Kidney glomerular epithelial cell (primary cell): ENCODE measurements at regions not wholly inside any gene's neighbourhood (a gene's known extent, or its start where the extent isn't known, plus 50 kb on each side); places are given as distances from the start of the nearest gene placed in this dataset.
A peak's percentile ranks its signal among the peaks of the same experiment; 100 is the strongest.
"Not testable (repeated sequence)": the region's sequence is repeated elsewhere in the genome, so short reads cannot be mapped to it uniquely, and the experiment has no call there.

Experiments
- DNase-seq: peaks from one replicate; lab custom pipeline; 2025; lab: John Stamatoyannopoulos, UW

GRCh38 chr11:70549386-70549785 lies 151.1 kb downstream of the CTTN start:
- DNase-seq = no peak

DNA sequence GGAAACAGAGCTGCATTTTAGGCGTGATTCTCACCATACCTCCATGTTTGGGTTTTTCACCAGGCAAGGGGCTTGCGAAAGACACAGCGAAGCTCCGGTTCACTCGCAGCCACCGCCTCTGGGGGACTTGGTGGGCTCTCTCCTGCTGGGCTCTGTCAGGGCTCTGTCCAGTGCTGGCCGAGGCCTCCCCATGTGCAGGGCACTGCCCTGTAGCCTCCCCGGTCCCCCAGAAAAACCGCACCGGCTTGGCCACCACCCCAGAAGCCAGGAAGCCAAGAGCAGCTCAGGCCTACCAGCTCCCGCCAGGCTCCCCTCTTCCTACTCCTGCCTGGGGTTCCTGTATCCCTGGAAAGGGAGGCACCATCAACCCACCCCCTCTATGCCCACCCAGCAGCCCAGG lies 151.5 kb downstream of the CTTN start:
- no peak for DNase-seq

- DNase-seq = no peak
Observed at GRCh38 chr11:70550456-70551195, 152.3 kb downstream of the CTTN start.

GRCh38 chr11:70551351-70552166 lies 153.2 kb downstream of the CTTN start:
- DNase-seq = peak; percentile 12

DNA sequence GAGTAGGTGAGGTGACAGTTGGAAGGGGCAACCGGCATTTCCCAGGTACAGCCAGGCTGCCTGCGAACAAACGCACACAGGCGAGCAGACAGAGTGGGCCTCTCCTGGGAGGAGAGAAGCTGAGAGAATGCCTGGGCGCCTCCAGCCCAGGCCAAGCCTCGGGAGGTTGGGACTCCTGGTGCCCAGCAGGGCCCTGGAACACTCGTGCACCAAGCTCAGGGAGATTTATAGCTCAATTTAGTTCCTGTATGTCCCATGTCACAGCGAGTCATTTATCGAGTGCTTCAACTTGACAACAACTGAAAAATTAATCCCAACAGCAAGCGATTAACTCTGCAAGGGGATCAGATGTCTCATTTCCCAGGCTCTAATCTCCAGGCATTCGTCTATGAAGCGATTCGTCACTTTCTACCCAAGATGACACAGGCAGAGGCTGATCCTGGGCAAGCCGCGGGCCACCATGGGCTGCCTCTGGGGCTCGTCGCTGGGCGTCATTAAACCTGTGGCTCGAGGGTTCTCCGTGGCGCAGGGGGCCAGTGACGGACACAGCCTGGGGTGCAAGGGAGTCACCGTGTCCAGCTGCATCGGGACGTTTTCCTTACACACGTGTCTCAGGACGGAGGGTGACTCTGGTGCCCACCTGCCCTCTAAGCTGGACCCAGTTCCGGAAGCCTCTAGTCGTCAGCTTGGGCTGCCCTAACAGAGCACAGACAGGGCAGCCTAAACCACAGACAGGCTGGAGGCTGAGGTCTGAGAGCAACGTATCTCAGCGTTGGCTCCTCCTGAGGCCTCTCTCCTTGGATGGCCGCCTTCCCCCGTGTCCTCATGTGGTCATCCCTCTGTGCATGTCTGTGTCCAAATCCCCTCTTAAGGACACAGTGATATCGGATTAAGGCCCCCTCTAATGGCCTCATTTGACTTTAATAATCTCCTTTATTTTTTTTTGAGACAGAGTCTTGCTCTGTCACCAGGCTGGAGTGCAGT lies 154.1 kb downstream of the CTTN start:
- DNase-seq = no peak

GRCh38 chr11:70555078-70555477 lies 156.7 kb downstream of the CTTN start:
- DNase-seq = no peak

DNA sequence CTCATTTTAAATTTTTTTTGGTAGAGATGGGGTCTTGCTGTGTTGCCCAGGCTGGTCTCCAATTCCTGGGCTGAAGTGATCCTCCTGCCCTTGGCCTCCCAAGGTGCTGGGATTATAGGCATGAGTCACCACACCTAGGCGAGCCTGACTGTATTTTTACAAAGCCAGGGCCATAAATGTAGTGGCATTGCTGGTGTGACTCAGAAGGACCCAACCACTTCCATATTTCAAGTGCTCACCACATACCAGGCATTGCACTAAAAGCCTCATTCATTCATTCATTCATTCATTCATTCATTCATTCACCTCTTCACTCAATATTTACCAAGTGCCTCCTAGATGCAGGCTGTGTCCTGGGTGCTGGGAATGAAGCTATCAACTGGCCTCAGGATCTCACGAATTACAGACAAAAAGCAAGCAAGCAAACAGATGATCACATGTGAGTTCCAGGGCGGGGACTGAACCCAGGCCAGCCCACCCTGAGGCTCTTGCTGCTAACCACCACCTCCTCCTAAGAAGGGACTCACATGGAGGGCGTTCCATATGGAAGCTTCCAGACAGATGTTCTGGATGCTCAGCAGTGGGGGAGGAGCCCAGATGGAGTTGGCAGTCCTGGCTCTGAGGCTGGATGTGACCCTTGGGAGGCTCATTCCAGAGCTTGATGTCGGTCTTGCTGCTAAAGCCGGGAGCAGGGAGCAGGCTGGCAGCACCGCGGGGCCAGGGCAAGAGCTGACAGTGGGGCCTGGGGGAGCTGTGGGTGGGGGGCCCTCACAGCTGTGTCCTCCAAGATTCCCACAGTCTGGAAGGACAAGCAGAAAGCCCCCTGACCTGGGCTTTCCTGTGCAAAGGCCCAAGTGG lies 158.8 kb downstream of the CTTN start:
- DNase-seq = no peak

DNA sequence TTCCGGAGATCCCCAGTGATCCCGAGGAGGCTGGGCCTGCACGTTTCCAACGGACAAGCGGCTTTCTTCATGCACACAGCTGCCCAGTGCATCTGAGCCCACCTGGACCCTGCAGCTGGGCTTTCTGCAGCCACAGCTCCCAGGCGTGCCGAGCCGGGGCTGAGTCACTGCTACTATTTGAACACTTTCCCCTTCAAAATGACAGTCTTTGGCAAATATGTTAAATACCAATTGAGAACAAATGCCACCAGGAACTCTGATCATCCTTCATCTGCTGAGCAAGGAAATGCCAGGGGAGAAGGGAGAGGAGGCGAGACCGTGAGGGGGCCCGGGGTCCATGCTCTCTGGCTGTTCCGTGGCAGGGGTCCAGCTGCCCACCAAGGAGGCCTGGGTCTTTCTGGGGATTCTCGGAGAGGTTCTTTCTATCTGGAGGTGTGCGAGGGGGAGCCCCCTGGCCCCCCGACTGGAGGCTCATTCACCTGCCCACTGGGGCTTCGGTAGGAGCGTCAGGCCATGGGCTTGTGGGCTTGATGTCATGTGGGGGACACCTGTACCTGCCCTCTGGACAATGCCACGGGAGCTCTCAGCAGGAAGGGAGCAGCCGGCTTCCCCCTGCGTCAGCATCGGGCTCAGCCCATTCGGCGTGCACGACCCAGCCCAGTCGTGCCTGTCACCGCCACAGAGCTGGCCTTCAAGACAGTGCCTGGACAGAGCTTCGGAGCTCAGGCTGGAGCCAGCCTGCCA lies 159.6 kb downstream of the CTTN start:
- DNase-seq = no peak

DNA sequence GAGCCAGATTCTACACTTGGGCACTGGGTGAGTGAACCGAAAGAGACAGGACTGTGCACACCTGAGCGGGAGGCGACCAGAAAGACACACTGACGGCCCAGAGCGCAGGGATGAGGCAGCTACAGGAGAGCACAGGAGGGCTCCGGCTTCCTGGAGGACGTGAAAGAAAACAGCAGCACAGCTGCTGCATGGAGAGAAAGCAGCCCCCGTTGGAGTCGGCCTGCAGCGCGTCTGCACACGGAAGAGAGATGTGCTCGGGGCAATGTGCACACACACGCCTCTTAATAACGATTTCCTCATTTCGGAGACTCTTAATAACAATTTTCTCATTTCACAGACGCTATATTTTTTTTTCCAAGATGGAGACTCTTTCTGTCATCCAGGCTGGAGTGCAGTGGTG lies 160.4 kb downstream of the CTTN start:
- no peak for DNase-seq

DNA sequence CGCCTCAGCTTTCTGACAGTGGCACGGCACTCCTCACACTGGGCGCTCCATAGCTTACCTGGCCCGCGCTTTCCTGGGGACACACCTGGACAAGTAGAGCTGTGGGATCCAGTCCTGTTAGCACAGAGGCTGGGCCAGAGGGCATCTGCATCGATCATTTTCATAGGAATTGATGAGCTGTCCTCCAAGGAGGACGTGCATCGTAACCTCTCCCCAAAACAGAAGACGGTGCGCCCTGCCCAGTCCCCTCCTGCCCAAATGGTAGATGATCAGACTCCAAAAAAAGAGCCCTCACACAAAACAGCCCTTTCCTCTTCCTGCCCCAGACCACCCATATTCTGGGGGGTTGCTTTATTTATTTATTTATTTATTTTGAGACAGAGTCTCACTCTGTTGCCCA lies 161.2 kb downstream of the CTTN start:
- DNase-seq = no peak

DNA sequence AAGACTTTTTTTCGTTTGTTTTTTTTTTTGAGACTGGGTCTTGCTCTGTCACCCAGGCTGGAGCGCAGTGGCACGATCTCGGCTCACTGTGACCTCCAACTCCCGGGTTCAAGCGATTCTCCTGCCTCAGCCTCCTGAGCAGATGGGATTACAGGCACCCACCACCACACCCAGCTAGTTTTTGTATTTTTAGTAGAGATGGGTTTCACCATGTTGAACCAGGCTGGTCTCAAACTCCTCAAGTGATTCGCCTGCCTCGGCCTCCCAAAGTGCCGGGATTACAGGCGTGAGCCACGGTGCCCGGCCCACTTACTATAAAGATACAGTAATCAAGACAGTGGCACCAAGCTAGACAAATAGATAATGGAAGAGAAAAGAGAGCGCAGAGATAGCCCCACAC lies 162.3 kb downstream of the CTTN start:
- DNase-seq = not testable (repeated sequence)

- DNase-seq = no peak
Observed at GRCh38 chr11:70566768-70567530, 168.6 kb downstream of the CTTN start.

GRCh38 chr11:70567680-70568034 lies 169.3 kb downstream of the CTTN start:
- DNase-seq = no peak

- peak; percentile 21 for DNase-seq
Observed at GRCh38 chr11:70568035-70568813, 169.9 kb downstream of the CTTN start.

- DNase-seq = no peak
Observed at GRCh38 chr11:70568814-70569617, 170.7 kb downstream of the CTTN start.

DNA sequence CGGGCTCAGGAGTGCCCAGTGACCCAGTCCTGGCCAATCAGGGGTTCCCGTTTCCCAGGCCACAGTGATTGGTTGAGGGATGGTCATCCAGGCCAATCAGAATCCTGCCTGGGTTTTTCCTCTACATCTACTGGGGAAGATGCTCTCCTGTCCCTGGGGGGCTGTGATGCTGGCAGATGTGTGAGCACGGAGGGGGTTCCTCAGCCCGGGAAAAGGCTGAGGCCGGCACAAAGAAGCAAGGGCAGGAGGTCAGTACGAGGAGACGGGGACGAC lies 171.2 kb downstream of the CTTN start:
- no peak for DNase-seq

- DNase-seq = no peak
Observed at GRCh38 chr11:70569996-70570692, 171.8 kb downstream of the CTTN start.
